ENCODE measurements at regions not wholly inside any gene's neighbourhood (a gene's known extent, or its start where the extent isn't known, plus 50 kb on each side); places are given as distances from the start of the nearest gene placed in this dataset.
"Not testable (repeated sequence)": the region's sequence is repeated elsewhere in the genome, so short reads cannot be mapped to it uniquely, and the experiment has no call there.

GRCh38 chr11:10952872-10953271 is 95.0 kb upstream of the ZBED5 start:
- Histone ChIP-seq H3K9me3 (replicated peaks; ENCODE audit: control insufficient read depth, insufficient read depth, low read length) (no peaks in the 10 kb centered on the region; the same call in 2 of the 3 replicates), H4K20me1 (ENCODE audit: control insufficient read depth, insufficient read depth) (no peaks in the 10 kb centered on the region), H3K4me1 (ENCODE audit: control insufficient read depth, insufficient read depth, low read length) (no peaks in the 10 kb centered on the region), H2AFZ (ENCODE audit: control insufficient read depth, low read depth, low read length) (no peak overlapping the region), H3K4me2 (ENCODE audit: control insufficient read depth, insufficient read depth) (no peak overlapping the region), H3K79me2 (ENCODE audit: control insufficient read depth, insufficient read depth, low read length) (no peaks in the 10 kb centered on the region), H3K27me3 (replicated peaks in 1 of 2; ENCODE audit: control insufficient read depth in 2 of 2, insufficient read depth in 2 of 2, low read length in 1 of 2) (no peaks in the 10 kb centered on the region), H3K36me3 (ENCODE audit: control insufficient read depth in 2 of 2, insufficient read depth in 2 of 2, low read length in 1 of 2) (no peaks in the 10 kb centered on the region), H3K4me3 (no peak overlapping the region), H3K9ac (ENCODE audit: control insufficient read depth, insufficient read depth, low read length) (no peak overlapping the region), H3K27ac (ENCODE audit: control insufficient read depth, insufficient read depth) (no peak overlapping the region)
- ATAC-seq: no peak
- 29% methylated on average over 1 of the region's 1 CpG for WGBS (ENCODE audit: insufficient coverage, insufficient replicate concordance, low lambda C conversion rate, missing lambda C conversion rate)
- intact Hi-C loops (cut with micrococcal nuclease; ENCODE audit: unreplicated experiment): no loop called here
- no TSS peak for BruUV-seq (replicated peaks)
- ChIA-PET CTCF (interaction anchor here (0.7 kb wide), 1 partner anchor 9 kb away, joined by 3 read pairs; no protein-coding TSS in a partner anchor), POLR2A (no interaction called here), RAD21 (ENCODE audit: unreplicated experiment) (no interaction called here), SMC1A (ENCODE audit: uncharacterized antibody, unreplicated experiment) (no interaction called here)
- no peak for DNase-seq (ENCODE audit: low read depth, low spot score)
- TF ChIP-seq SUPT20H (IDR thresholded peaks at IDR 0.05; ENCODE audit: borderline replicate concordance, control insufficient read depth, low read depth, low read length): no peak
- no peak for TF ChIP-seq KDM1A (IDR thresholded peaks at IDR 0.05; ENCODE audit: borderline replicate concordance)
- TF ChIP-seq NFIC (IDR thresholded peaks at IDR 0.05; ENCODE audit: low read depth, low read length): no peak
- TF ChIP-seq RELA (IDR thresholded peaks at IDR 0.05; ENCODE audit: borderline replicate concordance, partially characterized antibody): no peak
- FAIRE-seq: no peak
- in situ Hi-C loops (cut with MboI): no loop called here

GRCh38 chr11:10947935-10948334 is 90.1 kb upstream of the ZBED5 start:
- intact Hi-C loops (cut with micrococcal nuclease; ENCODE audit: unreplicated experiment); H2AFZ ChIP-seq (ENCODE audit: control insufficient read depth, low read depth, low read length); H3K4me2 ChIP-seq (ENCODE audit: control insufficient read depth, insufficient read depth); BruUV-seq (replicated peaks); POLR2A ChIA-PET; H3K4me1 ChIP-seq (ENCODE audit: control insufficient read depth, insufficient read depth, low read length); H3K27me3 ChIP-seq (replicated peaks in 1 of 2; ENCODE audit: control insufficient read depth in 2 of 2, insufficient read depth in 2 of 2, low read length in 1 of 2); DNase-seq (ENCODE audit: low read depth, low spot score); H3K36me3 ChIP-seq (ENCODE audit: control insufficient read depth in 2 of 2, insufficient read depth in 2 of 2, low read length in 1 of 2); RAD21 ChIA-PET (ENCODE audit: unreplicated experiment); H3K4me3 ChIP-seq; H3K27ac ChIP-seq (ENCODE audit: control insufficient read depth, insufficient read depth); H3K9ac ChIP-seq (ENCODE audit: control insufficient read depth, insufficient read depth, low read length); FAIRE-seq; ATAC-seq; H3K9me3 ChIP-seq (replicated peaks; ENCODE audit: control insufficient read depth, insufficient read depth, low read length); H4K20me1 ChIP-seq (ENCODE audit: control insufficient read depth, insufficient read depth); H3K79me2 ChIP-seq (ENCODE audit: control insufficient read depth, insufficient read depth, low read length); SMC1A ChIA-PET (ENCODE audit: uncharacterized antibody, unreplicated experiment); in situ Hi-C loops (cut with MboI): not testable (repeated sequence)
- CTCF ChIA-PET: interaction anchor here (1.0 to 1.2 kb wide), 2 partner anchors 81 to 155 kb away, joined by 3 to 4 read pairs; no protein-coding TSS in a partner anchor
- WGBS (ENCODE audit: insufficient coverage, insufficient replicate concordance, low lambda C conversion rate, missing lambda C conversion rate): 4% methylated on average over 1 of the region's 1 CpG
